HCT116 (cell line): ENCODE measurements at regions not wholly inside any gene's neighbourhood (a gene's known extent, or its start where the extent isn't known, plus 50 kb on each side); places are given as distances from the start of the nearest gene placed in this dataset.
A peak's percentile ranks its signal among the peaks of the same experiment; 100 is the strongest.

Experiments
- ATAC-seq: fragments of 200-7000 bp; cut with Tn5 transposase; 2 replicates; pipeline ENCODE4 v1.9.1; 2020; ENCODE audit warnings: mild to moderate bottlenecking, moderate library complexity
- BruUV-seq: library from RNA; stranded (reverse); fragments of 400-500 nt; replicated peaks from 2 replicates; lab custom pipeline; 2021; lab: Mats Ljungman, UMichigan
- CTCF ChIA-PET: fragments of 300-600 bp; sonication (Branson Sonifier 250); formaldehyde crosslinking; loops from one replicate; lab custom pipeline; 2021; ENCODE audit warnings: antibody characterized with exemption; lab: Charles Lee
- POLR2A ChIA-PET: fragments of 300-600, 350-600 bp; sonication (Branson Sonifier 250); formaldehyde crosslinking; loops from one replicate; lab custom pipeline; 2021; ENCODE audit warnings: antibody characterized with exemption; lab: Charles Lee
- RAD21 ChIA-PET, 2 experiments: fragments of 300-600 bp; sonication (Branson Sonifier 250); formaldehyde crosslinking; loops; one replicate each; lab custom pipeline; 2023; ENCODE audit warnings: low total read pairs in 2 of 2; ENCODE audit not compliant: uncharacterized antibody in 2 of 2, unreplicated experiment in 2 of 2, low non-redundant PET in 1 of 2; lab: Charles Lee
- DNase-seq: peaks from one replicate; pipeline ENCODE4 v3.0.0-alpha.2; 2010; ENCODE audit warnings: low read depth, low spot score
- H2AFZ ChIP-seq: fragments of 200-600 bp; shearing (Covaris generic), sonication (generic); 2 replicates; pipeline ENCODE4 v1.6.1; 2017; ENCODE audit warnings: low read depth, mixed run types, mixed read lengths, antibody characterized with exemption, low read length; ENCODE audit not compliant: poor library complexity, severe bottlenecking
- H3K27ac ChIP-seq: 2 replicates; pipeline ENCODE4 v1.5.1; 2012; ENCODE audit warnings: low read depth, low read length
- H3K27me3 ChIP-seq: fragments of 200-600 bp; sonication (generic); 2 replicates; pipeline ENCODE4 v1.6.1; 2016; ENCODE audit warnings: mixed run types, low read length, mixed read lengths; ENCODE audit not compliant: insufficient read depth
- H3K36me3 ChIP-seq, 2 experiments: fragments of 200-500 bp in 1 of 2; fragments of 200-600 bp in 1 of 2; sonication (Bioruptor generic) in 1 of 2; sonication (generic) in 1 of 2; 2 replicates each; pipeline versions ENCODE4 v1.5.1 to v1.6.1; 2014 to 2016; ENCODE audit warnings: low read length in 2 of 2, inconsistent platforms in 1 of 2, mixed read lengths in 1 of 2, mixed run types in 1 of 2; ENCODE audit not compliant: insufficient read depth in 2 of 2, control insufficient read depth in 1 of 2
- H3K4me1 ChIP-seq, 2 experiments: fragments of 200-600 bp in 1 of 2; sonication (generic) in 1 of 2; 2 replicates each; pipeline versions ENCODE4 v1.5.1 to v1.6.1; 2012 to 2017; ENCODE audit warnings: low read length in 2 of 2, inconsistent platforms in 1 of 2, mild to moderate bottlenecking in 1 of 2, mixed read lengths in 1 of 2, mixed run types in 1 of 2, moderate library complexity in 1 of 2; ENCODE audit not compliant: insufficient read depth in 2 of 2, control insufficient read depth in 1 of 2
- H3K4me2 ChIP-seq: fragments of 200-600 bp; sonication (generic); 2 replicates; pipeline ENCODE4 v1.6.1; 2017; ENCODE audit warnings: mixed run types, low read length, mixed read lengths
- H3K4me3 ChIP-seq, 2 experiments: fragments of 200-600 bp in 1 of 2; sonication (generic) in 1 of 2; replicated peaks in 1 of 2; 2 replicates each; pipeline ENCODE4 v1.5.1; 2011 to 2016; ENCODE audit warnings: low read length in 2 of 2, control low read depth in 1 of 2, low read depth in 1 of 2, mild to moderate bottlenecking in 1 of 2, mixed read lengths in 1 of 2, mixed run types in 1 of 2
- H3K79me2 ChIP-seq: fragments of 200-600 bp; sonication (generic); 2 replicates; pipeline ENCODE4 v1.6.1; 2017; ENCODE audit warnings: mild to moderate bottlenecking, mixed run types, low read length, moderate library complexity, mixed read lengths; ENCODE audit not compliant: insufficient read depth
- H3K9ac ChIP-seq: fragments of 200-600 bp; sonication (generic); 2 replicates; pipeline ENCODE4 v1.6.1; 2016; ENCODE audit warnings: low read length, mixed read lengths
- H3K9me2 ChIP-seq: fragments of 200-600 bp; sonication (generic), shearing (Covaris generic); 2 replicates; pipeline ENCODE4 v1.6.1; 2017; ENCODE audit warnings: mixed run types, mild to moderate bottlenecking, moderate library complexity; ENCODE audit not compliant: insufficient read depth
- H3K9me3 ChIP-seq, 2 experiments: fragments of 200-500 bp in 1 of 2; fragments of 200-600 bp in 1 of 2; sonication (Bioruptor generic) in 1 of 2; sonication (generic) in 1 of 2; 2 replicates each; pipeline ENCODE4 v1.6.1; 2014 to 2017; ENCODE audit warnings: low read length in 2 of 2, mixed read lengths in 2 of 2, inconsistent platforms in 1 of 2, low read depth in 1 of 2, mild to moderate bottlenecking in 1 of 2, mixed run types in 1 of 2, moderate library complexity in 1 of 2; ENCODE audit not compliant: control insufficient read depth in 1 of 2, insufficient read depth in 1 of 2
- H4K20me1 ChIP-seq: fragments of 200-600 bp; sonication (generic), shearing (Covaris generic); 2 replicates; pipeline ENCODE4 v1.6.1; 2017; ENCODE audit warnings: mixed run types, mild to moderate bottlenecking, moderate library complexity; ENCODE audit not compliant: insufficient read depth
- CBX3 ChIP-seq: IDR thresholded peaks from 2 replicates; pipeline ENCODE4 v1.6.1; 2012; ENCODE audit warnings: low read depth
- EZH2 ChIP-seq: fragments of 200-600 bp; sonication (generic); IDR thresholded peaks from 2 replicates; pipeline ENCODE4 v1.6.1; 2017; ENCODE audit warnings: antibody characterized with exemption, mixed run types
- JUND ChIP-seq: IDR thresholded peaks from 2 replicates; pipeline ENCODE4 v1.6.1; 2012
- POLR2A ChIP-seq: IDR thresholded peaks from 2 replicates; pipeline ENCODE4 v1.7.0; 2011; ENCODE audit warnings: borderline replicate concordance; ENCODE audit not compliant: insufficient read depth, insufficient read length; ENCODE audit errors: extremely low read depth
- RAD21 ChIP-seq: IDR thresholded peaks from 2 replicates; pipeline ENCODE4 v1.6.1; 2012; ENCODE audit warnings: low read depth, mild to moderate bottlenecking
- SIN3A ChIP-seq: IDR thresholded peaks from 2 replicates; pipeline ENCODE4 v1.6.1; 2012; ENCODE audit warnings: low read depth
- SP1 ChIP-seq: IDR thresholded peaks from 2 replicates; pipeline ENCODE4 v1.6.1; 2012; ENCODE audit warnings: low read depth
- YY1 ChIP-seq: IDR thresholded peaks from 2 replicates; pipeline ENCODE4 v1.6.1; 2011; ENCODE audit warnings: low read length, low read depth, moderate library complexity, mild to moderate bottlenecking; ENCODE audit not compliant: insufficient replicate concordance; ENCODE audit errors: extremely low read depth
- intact Hi-C: fragments of 100-400 bp; cut with micrococcal nuclease; formaldehyde crosslinking; loops from 2 replicates; pipeline ENCODE4 v1.10.0; 2022
- TF ChIP-seq, protein P1 (sequence below), 3 experiments: fragments of 200-600 bp in 1 of 3; sonication (generic) in 1 of 3; IDR thresholded peaks in 2 of 3; conservative IDR thresholded peaks in 1 of 3; 2 replicates each; pipeline ENCODE4 v1.5.1; 2012 to 2017; ENCODE audit warnings: low read depth in 2 of 3, low read length in 2 of 3, antibody characterized with exemption in 1 of 3, borderline replicate concordance in 1 of 3, control low read depth in 1 of 3, mild to moderate bottlenecking in 1 of 3, mixed read lengths in 1 of 3, mixed run types in 1 of 3, moderate library complexity in 1 of 3; ENCODE audit not compliant: insufficient read depth in 1 of 3
- TF ChIP-seq, protein P2 (sequence below): IDR thresholded peaks from 2 replicates; pipeline ENCODE4 v1.6.1; 2011; ENCODE audit warnings: mild to moderate bottlenecking, low read length, moderate library complexity; ENCODE audit not compliant: insufficient replicate concordance; ENCODE audit errors: extremely low read depth
- TF ChIP-seq, protein P3 (sequence below): IDR thresholded peaks from 2 replicates; pipeline ENCODE4 v1.6.1; 2012

DNA sequence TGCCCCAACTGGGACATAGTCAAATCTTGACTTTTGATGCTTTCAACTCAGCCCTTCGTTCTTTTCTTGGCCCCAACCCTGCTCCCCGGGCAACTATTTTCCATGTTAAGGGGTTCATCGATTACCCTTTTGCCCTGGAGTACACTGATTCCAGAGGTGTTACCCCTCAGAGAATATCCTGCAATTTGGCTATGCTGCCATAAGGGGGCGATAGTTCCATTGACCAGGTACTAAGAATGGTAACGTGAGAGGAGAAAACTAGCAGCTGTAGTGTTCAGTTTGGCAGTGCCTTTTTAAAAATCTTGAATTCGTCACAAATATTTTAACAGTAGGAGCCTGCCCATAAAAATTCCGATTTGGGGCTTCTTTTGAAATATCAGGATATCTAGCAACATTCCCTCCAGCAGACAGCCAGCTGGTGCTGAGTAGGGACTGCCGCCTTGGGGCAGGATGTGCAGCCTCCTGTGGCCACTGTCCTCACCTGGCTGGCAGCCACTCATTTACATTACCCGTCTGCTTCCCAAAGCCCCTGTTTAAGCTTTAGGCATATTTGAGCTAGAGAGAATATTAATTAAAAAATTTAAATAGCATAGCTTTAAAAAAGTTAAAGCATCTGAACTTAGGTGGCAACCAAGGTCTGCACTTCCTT lies 146.3 kb upstream of the SKOR2 start:
- CTCF ChIA-PET = interaction anchor here (1.0 to 1.3 kb wide), 2 partner anchors 182 to 344 kb away, joined by 3 read pairs; no protein-coding TSS in a partner anchor
- POLR2A ChIA-PET = no interaction called here
- Histone ChIP-seq H2AFZ (no peak overlapping the region), H3K4me2 (no peak overlapping the region), H3K9me2 (no peaks in the 10 kb centered on the region), H3K4me3 (no peak overlapping the region), H3K9me3 (no peaks in the 10 kb centered on the region), H3K27ac (no peak overlapping the region), H3K9ac (no peak overlapping the region), H3K4me1 (no peaks in the 10 kb centered on the region), H3K79me2 (no peaks in the 10 kb centered on the region), H3K36me3 (no peaks in the 10 kb centered on the region), H3K27me3 (0 out of 2 replicates have a peak, but pooled peaks cover 7% of the 10 kb centered on the region), H4K20me1 (no peaks in the 10 kb centered on the region)
- no peak for TF ChIP-seq SIN3A
- peak; percentile 45 for TF ChIP-seq RAD21
- TF ChIP-seq, protein P1, sequence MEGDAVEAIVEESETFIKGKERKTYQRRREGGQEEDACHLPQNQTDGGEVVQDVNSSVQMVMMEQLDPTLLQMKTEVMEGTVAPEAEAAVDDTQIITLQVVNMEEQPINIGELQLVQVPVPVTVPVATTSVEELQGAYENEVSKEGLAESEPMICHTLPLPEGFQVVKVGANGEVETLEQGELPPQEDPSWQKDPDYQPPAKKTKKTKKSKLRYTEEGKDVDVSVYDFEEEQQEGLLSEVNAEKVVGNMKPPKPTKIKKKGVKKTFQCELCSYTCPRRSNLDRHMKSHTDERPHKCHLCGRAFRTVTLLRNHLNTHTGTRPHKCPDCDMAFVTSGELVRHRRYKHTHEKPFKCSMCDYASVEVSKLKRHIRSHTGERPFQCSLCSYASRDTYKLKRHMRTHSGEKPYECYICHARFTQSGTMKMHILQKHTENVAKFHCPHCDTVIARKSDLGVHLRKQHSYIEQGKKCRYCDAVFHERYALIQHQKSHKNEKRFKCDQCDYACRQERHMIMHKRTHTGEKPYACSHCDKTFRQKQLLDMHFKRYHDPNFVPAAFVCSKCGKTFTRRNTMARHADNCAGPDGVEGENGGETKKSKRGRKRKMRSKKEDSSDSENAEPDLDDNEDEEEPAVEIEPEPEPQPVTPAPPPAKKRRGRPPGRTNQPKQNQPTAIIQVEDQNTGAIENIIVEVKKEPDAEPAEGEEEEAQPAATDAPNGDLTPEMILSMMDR (IDR thresholded peaks at IDR 0.05 in 2 of 3, conservative IDR thresholded peaks at IDR 0.05 in 1 of 3; ENCODE audit: borderline replicate concordance in 1 of 3, insufficient read depth in 1 of 3, low read depth in 2 of 3, low read length in 2 of 3) = peak; percentile 34 to 86 (median 65); a peak in 5 of 6 replicates
- RAD21 ChIA-PET = no interaction called here
- peak; percentile 8 for DNase-seq
- intact Hi-C loops = loop anchor here (2.0 kb wide), 1 partner anchor 351 kb away; no protein-coding TSS in a partner anchor
- BruUV-seq = no TSS peak
- ATAC-seq = peak; percentile 65; the same call in 1 of the 2 replicates

DNA sequence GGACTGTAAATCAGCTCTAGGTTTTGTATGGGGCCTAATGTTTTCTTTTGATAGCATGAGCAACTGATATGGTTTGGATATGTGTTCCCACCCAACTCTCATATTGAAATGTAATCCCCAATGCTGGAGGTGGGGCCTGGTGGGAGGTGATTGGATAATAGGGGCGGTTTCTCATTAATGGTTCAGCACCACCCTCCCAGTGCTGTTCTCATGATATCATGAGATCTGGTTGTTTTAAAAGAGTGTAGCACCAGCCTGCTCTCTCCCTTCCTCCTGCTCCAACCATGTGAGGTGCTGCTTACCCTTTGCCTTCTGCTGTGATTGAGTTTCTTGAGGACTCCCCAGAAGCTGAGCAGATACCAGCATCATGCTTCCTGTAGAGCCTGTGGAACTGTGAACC lies 140.2 kb upstream of the SKOR2 start:
- H3K27me3 ChIP-seq = peaks cover 33% of the 10 kb centered on the region; the same call in 1 of the 2 replicates
- no peaks in the 10 kb centered on the region for H4K20me1 ChIP-seq
- H3K9ac ChIP-seq = no peak overlapping the region
- no peak overlapping the region for H2AFZ ChIP-seq
- RAD21 ChIA-PET = no interaction called here
- intact Hi-C loops = no loop called here
- no TSS peak for BruUV-seq
- no peaks in the 10 kb centered on the region for H3K79me2 ChIP-seq
- H3K4me2 ChIP-seq = no peak overlapping the region
- POLR2A ChIA-PET = no interaction called here
- no peak overlapping the region for H3K4me3 ChIP-seq
- no peaks in the 10 kb centered on the region for H3K9me2 ChIP-seq
- H3K4me1 ChIP-seq = no peaks in the 10 kb centered on the region
- TF ChIP-seq CBX3 (no peak), YY1 (no peak), SP1 (no peak), POLR2A (no peak), JUND (no peak), EZH2 (no peak)
- TF ChIP-seq, protein P2, sequence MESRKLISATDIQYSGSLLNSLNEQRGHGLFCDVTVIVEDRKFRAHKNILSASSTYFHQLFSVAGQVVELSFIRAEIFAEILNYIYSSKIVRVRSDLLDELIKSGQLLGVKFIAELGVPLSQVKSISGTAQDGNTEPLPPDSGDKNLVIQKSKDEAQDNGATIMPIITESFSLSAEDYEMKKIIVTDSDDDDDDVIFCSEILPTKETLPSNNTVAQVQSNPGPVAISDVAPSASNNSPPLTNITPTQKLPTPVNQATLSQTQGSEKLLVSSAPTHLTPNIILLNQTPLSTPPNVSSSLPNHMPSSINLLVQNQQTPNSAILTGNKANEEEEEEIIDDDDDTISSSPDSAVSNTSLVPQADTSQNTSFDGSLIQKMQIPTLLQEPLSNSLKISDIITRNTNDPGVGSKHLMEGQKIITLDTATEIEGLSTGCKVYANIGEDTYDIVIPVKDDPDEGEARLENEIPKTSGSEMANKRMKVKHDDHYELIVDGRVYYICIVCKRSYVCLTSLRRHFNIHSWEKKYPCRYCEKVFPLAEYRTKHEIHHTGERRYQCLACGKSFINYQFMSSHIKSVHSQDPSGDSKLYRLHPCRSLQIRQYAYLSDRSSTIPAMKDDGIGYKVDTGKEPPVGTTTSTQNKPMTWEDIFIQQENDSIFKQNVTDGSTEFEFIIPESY = no peak
- TF ChIP-seq, protein P3, sequence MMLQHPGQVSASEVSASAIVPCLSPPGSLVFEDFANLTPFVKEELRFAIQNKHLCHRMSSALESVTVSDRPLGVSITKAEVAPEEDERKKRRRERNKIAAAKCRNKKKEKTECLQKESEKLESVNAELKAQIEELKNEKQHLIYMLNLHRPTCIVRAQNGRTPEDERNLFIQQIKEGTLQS = no peak
- CTCF ChIA-PET = no interaction called here
- no peak overlapping the region for H3K27ac ChIP-seq
- no peaks in the 10 kb centered on the region for H3K36me3 ChIP-seq
- no peak for ATAC-seq
- no peak for DNase-seq
- H3K9me3 ChIP-seq = no peaks in the 10 kb centered on the region
